Fibroblast of skin of left quadriceps (primary cell): ENCODE measurements at regions not wholly inside any gene's neighbourhood (a gene's known extent, or its start where the extent isn't known, plus 50 kb on each side); places are given as distances from the start of the nearest gene placed in this dataset.
A peak's percentile ranks its signal among the peaks of the same experiment; 100 is the strongest.

Source experiments
- DNase-seq, 2 experiments: peaks; one replicate each; pipeline ENCODE4 v3.0.0-alpha.2; 2013; ENCODE audit warnings: low read depth in 2 of 2

- DNase-seq: no peak
Observed at GRCh38 chr6:137758661-137759060, 108.4 kb upstream of the TNFAIP3 start.

GRCh38 chr6:137759624-137760023, 107.4 kb upstream of the TNFAIP3 start:
- no peak for DNase-seq

- no peak for DNase-seq
Observed at GRCh38 chr6:137761072-137761471, 106.0 kb upstream of the TNFAIP3 start.

GRCh38 chr6:137761487-137761886, 105.6 kb upstream of the TNFAIP3 start:
- no peak for DNase-seq

- DNase-seq: no peak
Observed at GRCh38 chr6:137762168-137763090, 104.6 kb upstream of the TNFAIP3 start.

- no peak for DNase-seq
Observed at GRCh38 chr6:137763436-137763835, 103.6 kb upstream of the TNFAIP3 start.

GRCh38 chr6:137763886-137764285, 103.2 kb upstream of the TNFAIP3 start:
- no peak for DNase-seq

GRCh38 chr6:137764464-137764863, 102.6 kb upstream of the TNFAIP3 start:
- peak; percentile 90 to 92 for DNase-seq

- DNase-seq: no peak
Observed at GRCh38 chr6:137765059-137765458, 102.0 kb upstream of the TNFAIP3 start.

GRCh38 chr6:137766596-137767370, 100.3 kb upstream of the TNFAIP3 start:
- no peak for DNase-seq

GRCh38 chr6:137767465-137767864, 99.6 kb upstream of the TNFAIP3 start:
- no peak for DNase-seq

GRCh38 chr6:137767911-137768690, 99.0 kb upstream of the TNFAIP3 start:
- DNase-seq: no peak

GRCh38 chr6:137768935-137769334, 98.1 kb upstream of the TNFAIP3 start:
- DNase-seq: no peak

- DNase-seq: no peak
Observed at GRCh38 chr6:137769797-137770362, 97.2 kb upstream of the TNFAIP3 start.

- DNase-seq: no peak
Observed at GRCh38 chr6:137772541-137773250, 94.4 kb upstream of the TNFAIP3 start.

GRCh38 chr6:137775227-137775626, 91.8 kb upstream of the TNFAIP3 start:
- DNase-seq: no peak

- DNase-seq: no peak
Observed at GRCh38 chr6:137775720-137776119, 91.3 kb upstream of the TNFAIP3 start.

GRCh38 chr6:137776256-137776655, 90.8 kb upstream of the TNFAIP3 start:
- DNase-seq: no peak

GRCh38 chr6:137776786-137777686, 90.0 kb upstream of the TNFAIP3 start:
- DNase-seq: peak; percentile 32

GRCh38 chr6:137777687-137778075, 89.4 kb upstream of the TNFAIP3 start:
- no peak for DNase-seq
